ENCODE measurements at regions not wholly inside any gene's neighbourhood (a gene's known extent, or its start where the extent isn't known, plus 50 kb on each side); places are given as distances from the start of the nearest gene placed in this dataset.

DNA sequence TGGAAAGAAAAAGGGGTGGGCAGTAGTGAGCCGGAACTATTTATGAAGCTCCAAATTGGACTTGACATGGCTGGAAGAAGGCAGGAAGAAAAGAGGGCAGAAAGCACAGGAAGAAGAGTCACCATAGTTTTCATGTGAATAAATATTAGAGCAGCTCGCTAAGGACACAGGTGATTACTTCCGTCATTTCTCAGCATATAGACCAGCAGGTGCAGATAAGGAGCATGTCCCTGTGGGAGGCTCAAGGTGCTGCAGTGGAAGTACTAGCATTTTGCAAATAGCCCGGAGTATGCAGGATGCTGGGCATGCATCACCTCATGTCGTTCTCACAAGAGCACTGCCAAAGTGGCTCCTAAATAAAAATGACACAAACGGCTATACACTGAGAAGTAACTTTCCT, 71.3 kb upstream of the HTR4 start:
- no peak overlapping the region for H2BK5ac ChIP-seq (ENCODE audit: low read length)
- H4K91ac ChIP-seq (ENCODE audit: low read depth, low read length, poor library complexity), result no peak overlapping the region
- H3K4me3 ChIP-seq (ENCODE audit: low read length in 2 of 2), result no peak overlapping the region
- no peak overlapping the region for H2AFZ ChIP-seq (ENCODE audit: low read length)
- no peak for DNase-seq (ENCODE audit: low spot score)
- no peak overlapping the region for H2BK12ac ChIP-seq (ENCODE audit: low read length)
- no peaks in the 10 kb centered on the region for H3K79me1 ChIP-seq (ENCODE audit: low read depth, low read length)
- H3K9ac ChIP-seq (ENCODE audit: low read depth, low read length, poor library complexity), result no peak overlapping the region
- H3K23ac ChIP-seq (ENCODE audit: low read depth, low read length, poor library complexity), result no peak overlapping the region
- no peaks in the 10 kb centered on the region for H3K9me3 ChIP-seq (replicated peaks in 1 of 2; ENCODE audit: control insufficient read depth in 2 of 2, insufficient read depth in 1 of 2, low read depth in 1 of 2, low read length in 2 of 2)
- H3K4ac ChIP-seq (ENCODE audit: low read length), result no peak overlapping the region
- no peak overlapping the region for H3K27ac ChIP-seq (replicated peaks; ENCODE audit: low read length)
- H2BK15ac ChIP-seq (ENCODE audit: low read length), result no peak overlapping the region
- H3K14ac ChIP-seq (ENCODE audit: low read length), result no peak overlapping the region
- H3K4me2 ChIP-seq (ENCODE audit: insufficient read depth, low read length, poor library complexity, severe bottlenecking), result no peak overlapping the region
- H2BK120ac ChIP-seq (ENCODE audit: low read depth, low read length), result no peak overlapping the region
- H2AK5ac ChIP-seq (ENCODE audit: low read depth, low read length), result no peak overlapping the region
- H3K27me3 ChIP-seq (ENCODE audit: control insufficient read depth in 3 of 3, insufficient read depth in 3 of 3, low read depth in 1 of 3, low read length in 3 of 3), result no peaks in the 10 kb centered on the region
- no peak overlapping the region for H3K18ac ChIP-seq (ENCODE audit: low read length)
- no peak overlapping the region for H4K8ac ChIP-seq (ENCODE audit: low read depth, low read length)
- WGBS, 2 donors (ENCODE audit: extremely low coverage in 2 of 2, insufficient read length in 2 of 2, insufficient replicate concordance in 1 of 2), result no CpG with 5 or more reads among the region's 6 CpGs
- H3K36me3 ChIP-seq (replicated peaks in 1 of 2; ENCODE audit: control insufficient read depth in 2 of 2, insufficient read depth in 2 of 2, low read length in 2 of 2), result no peaks in the 10 kb centered on the region
- H3K4me1 ChIP-seq (ENCODE audit: control insufficient read depth in 2 of 2, insufficient read depth in 1 of 2, low read depth in 1 of 2, low read length in 2 of 2), result no peaks in the 10 kb centered on the region

DNA sequence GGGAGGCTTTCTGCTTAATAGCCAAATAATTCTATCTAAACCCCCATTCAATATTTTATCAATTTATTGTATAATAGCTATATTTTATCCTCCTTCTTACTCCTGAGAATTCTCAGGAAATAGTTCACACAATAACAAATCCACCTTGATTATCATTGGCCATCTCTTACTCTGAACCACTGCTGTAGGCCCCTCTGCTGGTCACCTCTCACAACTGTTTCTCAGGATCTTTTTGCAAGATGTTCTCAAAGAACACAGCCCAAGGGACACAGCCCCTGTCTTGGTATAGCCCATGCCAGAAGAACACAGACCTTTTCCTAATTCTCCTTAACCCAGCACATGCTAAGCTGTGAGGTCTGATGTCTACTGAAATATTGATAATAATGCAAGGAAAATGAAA, 74.9 kb upstream of the HTR4 start:
- H4K8ac ChIP-seq (ENCODE audit: low read depth, low read length), result no peak overlapping the region
- no peak overlapping the region for H3K4me2 ChIP-seq (ENCODE audit: insufficient read depth, low read length, poor library complexity, severe bottlenecking)
- H2BK5ac ChIP-seq (ENCODE audit: low read length), result no peak overlapping the region
- H3K36me3 ChIP-seq (replicated peaks in 1 of 2; ENCODE audit: control insufficient read depth in 2 of 2, insufficient read depth in 2 of 2, low read length in 2 of 2), result no peaks in the 10 kb centered on the region
- no peak overlapping the region for H2AFZ ChIP-seq (ENCODE audit: low read length)
- H3K14ac ChIP-seq (ENCODE audit: low read length), result no peak overlapping the region
- H3K23ac ChIP-seq (ENCODE audit: low read depth, low read length, poor library complexity), result no peak overlapping the region
- no peak overlapping the region for H2AK5ac ChIP-seq (ENCODE audit: low read depth, low read length)
- no peaks in the 10 kb centered on the region for H3K79me1 ChIP-seq (ENCODE audit: low read depth, low read length)
- H2BK12ac ChIP-seq (ENCODE audit: low read length), result no peak overlapping the region
- DNase-seq (ENCODE audit: low spot score), result no peak
- no peaks in the 10 kb centered on the region for H3K9me3 ChIP-seq (replicated peaks in 1 of 2; ENCODE audit: control insufficient read depth in 2 of 2, insufficient read depth in 1 of 2, low read depth in 1 of 2, low read length in 2 of 2)
- no peak overlapping the region for H2BK15ac ChIP-seq (ENCODE audit: low read length)
- no peak overlapping the region for H3K9ac ChIP-seq (ENCODE audit: low read depth, low read length, poor library complexity)
- H3K27me3 ChIP-seq (ENCODE audit: control insufficient read depth in 3 of 3, insufficient read depth in 3 of 3, low read depth in 1 of 3, low read length in 3 of 3), result no peaks in the 10 kb centered on the region
- H3K4me3 ChIP-seq (ENCODE audit: low read length in 2 of 2), result no peak overlapping the region
- no peaks in the 10 kb centered on the region for H3K4me1 ChIP-seq (ENCODE audit: control insufficient read depth in 2 of 2, insufficient read depth in 1 of 2, low read depth in 1 of 2, low read length in 2 of 2)
- no peak overlapping the region for H3K4ac ChIP-seq (ENCODE audit: low read length)
- H3K18ac ChIP-seq (ENCODE audit: low read length), result no peak overlapping the region
- no peak overlapping the region for H2BK120ac ChIP-seq (ENCODE audit: low read depth, low read length)
- no peak overlapping the region for H3K27ac ChIP-seq (replicated peaks; ENCODE audit: low read length)
- no peak overlapping the region for H4K91ac ChIP-seq (ENCODE audit: low read depth, low read length, poor library complexity)

DNA sequence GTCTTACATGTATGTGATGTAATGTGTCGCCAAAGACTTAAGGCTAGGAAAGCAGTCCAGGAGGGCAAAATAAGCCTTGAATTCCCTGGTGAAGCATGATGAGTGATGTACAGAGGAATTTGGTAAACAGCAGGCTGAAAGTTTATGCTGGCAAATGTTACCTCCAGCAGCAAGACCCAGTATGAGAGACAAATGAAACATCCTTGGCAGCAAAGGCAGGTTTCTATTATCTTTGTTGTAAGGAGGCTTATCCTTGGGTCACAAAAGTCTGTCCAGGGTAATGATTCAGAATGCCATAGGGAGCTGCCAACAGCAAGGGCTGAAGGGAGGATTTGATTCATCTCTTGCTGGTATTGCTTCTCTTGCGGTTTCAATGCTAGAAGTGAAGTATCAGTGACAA, 75.9 kb upstream of the HTR4 start:
- no peak overlapping the region for H3K4me3 ChIP-seq (ENCODE audit: low read length in 2 of 2)

DNA sequence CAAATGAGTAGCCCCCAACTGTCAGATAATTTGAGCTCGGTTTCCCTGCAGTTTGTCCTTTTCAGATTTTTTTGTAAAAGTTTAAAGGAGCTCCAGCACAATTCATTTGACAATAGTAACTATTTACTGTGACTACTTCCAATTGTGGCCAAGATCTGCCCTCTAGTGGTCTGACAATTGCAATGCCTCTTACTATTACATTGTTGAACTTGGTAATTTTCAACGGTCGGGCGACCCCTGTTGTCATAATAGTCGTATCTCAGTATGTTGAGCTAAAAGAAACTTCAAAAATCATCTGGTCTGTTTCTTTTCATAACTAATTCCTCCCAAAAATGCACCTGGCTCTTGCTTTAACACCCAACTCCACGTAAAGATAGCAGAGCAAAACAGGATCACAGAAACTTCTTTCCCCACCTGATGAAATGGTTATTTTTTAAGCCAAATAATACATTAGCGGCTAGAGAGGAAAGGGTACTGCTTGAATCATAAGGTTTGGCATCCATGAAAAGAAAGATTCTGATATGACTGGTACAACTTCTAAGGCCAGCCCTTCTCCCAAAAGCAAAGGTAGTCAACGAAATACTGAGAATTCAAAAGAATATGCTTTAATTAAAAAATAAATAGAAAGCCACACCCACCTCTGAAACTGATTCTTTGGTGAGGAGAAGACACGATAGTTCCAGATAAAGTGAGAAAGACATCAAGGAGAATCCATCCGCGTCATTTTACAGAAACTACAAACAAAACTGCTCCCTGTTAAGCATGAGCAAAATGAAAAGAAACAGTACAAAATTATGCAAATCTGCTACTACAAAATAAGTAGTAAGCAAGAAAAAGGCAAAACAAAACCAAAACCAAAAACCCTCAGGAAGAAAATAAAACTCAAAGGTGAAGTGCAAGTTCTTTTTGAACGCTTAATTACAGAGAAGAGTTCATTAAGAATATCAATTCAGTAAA, 76.9 kb upstream of the HTR4 start:
- no peak overlapping the region for H3K4ac ChIP-seq (ENCODE audit: low read length)
- no peak overlapping the region for H3K18ac ChIP-seq (ENCODE audit: low read length)
- H2BK120ac ChIP-seq (ENCODE audit: low read depth, low read length), result no peak overlapping the region
- H4K8ac ChIP-seq (ENCODE audit: low read depth, low read length), result no peak overlapping the region
- no peak overlapping the region for H3K4me2 ChIP-seq (ENCODE audit: insufficient read depth, low read length, poor library complexity, severe bottlenecking)
- no peak overlapping the region for H2AFZ ChIP-seq (ENCODE audit: low read length)
- WGBS, 2 donors (ENCODE audit: extremely low coverage in 2 of 2, insufficient read length in 2 of 2, insufficient replicate concordance in 1 of 2), result no CpG with 5 or more reads among the region's 12 CpGs
- H3K27me3 ChIP-seq (ENCODE audit: control insufficient read depth in 3 of 3, insufficient read depth in 3 of 3, low read depth in 1 of 3, low read length in 3 of 3), result no peaks in the 10 kb centered on the region
- H3K4me3 ChIP-seq (ENCODE audit: low read length in 2 of 2), result no peak overlapping the region
- no peaks in the 10 kb centered on the region for H3K4me1 ChIP-seq (ENCODE audit: control insufficient read depth in 2 of 2, insufficient read depth in 1 of 2, low read depth in 1 of 2, low read length in 2 of 2)
- H2BK5ac ChIP-seq (ENCODE audit: low read length), result no peak overlapping the region
- H3K36me3 ChIP-seq (replicated peaks in 1 of 2; ENCODE audit: control insufficient read depth in 2 of 2, insufficient read depth in 2 of 2, low read length in 2 of 2), result no peaks in the 10 kb centered on the region
- H3K79me1 ChIP-seq (ENCODE audit: low read depth, low read length), result no peaks in the 10 kb centered on the region
- no peak overlapping the region for H2BK12ac ChIP-seq (ENCODE audit: low read length)
- no peaks in the 10 kb centered on the region for H3K9me3 ChIP-seq (replicated peaks in 1 of 2; ENCODE audit: control insufficient read depth in 2 of 2, insufficient read depth in 1 of 2, low read depth in 1 of 2, low read length in 2 of 2)
- no peak overlapping the region for H3K27ac ChIP-seq (replicated peaks; ENCODE audit: low read length)
- no peak overlapping the region for H2BK15ac ChIP-seq (ENCODE audit: low read length)
- H2AK5ac ChIP-seq (ENCODE audit: low read depth, low read length), result no peak overlapping the region
- no peak overlapping the region for H3K14ac ChIP-seq (ENCODE audit: low read length)
- no peak overlapping the region for H3K23ac ChIP-seq (ENCODE audit: low read depth, low read length, poor library complexity)
- H4K91ac ChIP-seq (ENCODE audit: low read depth, low read length, poor library complexity), result no peak overlapping the region
- peak; percentile 69 for DNase-seq (ENCODE audit: low spot score)
- no peak overlapping the region for H3K9ac ChIP-seq (ENCODE audit: low read depth, low read length, poor library complexity)

More for the DNA sequence above, 75.9 kb upstream of the HTR4 start:
- Histone ChIP-seq H3K14ac (ENCODE audit: low read length) (no peak overlapping the region), H2AK5ac (ENCODE audit: low read depth, low read length) (no peak overlapping the region), H4K8ac (ENCODE audit: low read depth, low read length) (no peak overlapping the region), H3K4ac (ENCODE audit: low read length) (no peak overlapping the region), H2BK5ac (ENCODE audit: low read length) (no peak overlapping the region), H2BK12ac (ENCODE audit: low read length) (no peak overlapping the region), H3K4me1 (ENCODE audit: control insufficient read depth in 2 of 2, insufficient read depth in 1 of 2, low read depth in 1 of 2, low read length in 2 of 2) (no peaks in the 10 kb centered on the region), H3K18ac (ENCODE audit: low read length) (no peak overlapping the region), H2AFZ (ENCODE audit: low read length) (no peak overlapping the region), H4K91ac (ENCODE audit: low read depth, low read length, poor library complexity) (no peak overlapping the region), H3K9me3 (replicated peaks in 1 of 2; ENCODE audit: control insufficient read depth in 2 of 2, insufficient read depth in 1 of 2, low read depth in 1 of 2, low read length in 2 of 2) (no peaks in the 10 kb centered on the region), H2BK120ac (ENCODE audit: low read depth, low read length) (no peak overlapping the region), H3K4me2 (ENCODE audit: insufficient read depth, low read length, poor library complexity, severe bottlenecking) (no peak overlapping the region), H3K79me1 (ENCODE audit: low read depth, low read length) (no peaks in the 10 kb centered on the region), H3K36me3 (replicated peaks in 1 of 2; ENCODE audit: control insufficient read depth in 2 of 2, insufficient read depth in 2 of 2, low read length in 2 of 2) (no peaks in the 10 kb centered on the region), H3K27ac (replicated peaks; ENCODE audit: low read length) (no peak overlapping the region), H3K27me3 (ENCODE audit: control insufficient read depth in 3 of 3, insufficient read depth in 3 of 3, low read depth in 1 of 3, low read length in 3 of 3) (no peaks in the 10 kb centered on the region), H3K9ac (ENCODE audit: low read depth, low read length, poor library complexity) (no peak overlapping the region), H3K23ac (ENCODE audit: low read depth, low read length, poor library complexity) (no peak overlapping the region), H2BK15ac (ENCODE audit: low read length) (no peak overlapping the region)
- DNase-seq (ENCODE audit: low spot score), result no peak
- no CpG with 5 or more reads among the region's 2 CpGs for WGBS, 2 donors (ENCODE audit: extremely low coverage in 2 of 2, insufficient read length in 2 of 2, insufficient replicate concordance in 1 of 2)

Measured in neuronal stem cell (in vitro differentiated cells).